ENCODE measurements at regions not wholly inside any gene's neighbourhood (a gene's known extent, or its start where the extent isn't known, plus 50 kb on each side); places are given as distances from the start of the nearest gene placed in this dataset.

- H3K79me2 ChIP-seq (replicated peaks; ENCODE audit: insufficient read depth) = no peaks in the 10 kb centered on the region
- Mint-ChIP-seq H3K4me1 (peaks cover 16% of the 10 kb centered on the region), H3K27ac (no peak overlapping the region), H3K27me3 (ENCODE audit: insufficient read depth, low read depth, poor library complexity) (no peaks in the 10 kb centered on the region), H3K4me3 (no peak overlapping the region), H3K9me3 (no peaks in the 10 kb centered on the region; the same call in 2 of the 3 replicates), H3K36me3 (ENCODE audit: low read depth) (peaks cover 3% of the 10 kb centered on the region; the same call in 1 of the 3 replicates)
- no peaks in the 10 kb centered on the region for H4K20me1 ChIP-seq (replicated peaks; ENCODE audit: insufficient read depth)
- no peak overlapping the region for H3K4me3 ChIP-seq
- no peak overlapping the region for H2AFZ ChIP-seq
- no peaks in the 10 kb centered on the region for H3K9me2 ChIP-seq (ENCODE audit: insufficient read depth)
- H3F3A ChIP-seq (replicated peaks; ENCODE audit: low read depth) = no peaks in the 10 kb centered on the region
- TF ChIP-seq ETS1 (IDR thresholded peaks at IDR 0.05) (no peak), POLR2AphosphoS5 (IDR thresholded peaks at IDR 0.05; ENCODE audit: low read depth) (no peak), ZNF462 (CRISPR knock-in tag; IDR thresholded peaks at IDR 0.05) (no peak), REST (IDR thresholded peaks at IDR 0.05; ENCODE audit: unreplicated experiment) (no peak), ZNF331 (CRISPR knock-in tag; IDR thresholded peaks at IDR 0.05; ENCODE audit: low read depth) (no peak), CREB1 (CRISPR knock-in tag; IDR thresholded peaks at IDR 0.05; ENCODE audit: low read depth) (no peak)
- no peaks in the 10 kb centered on the region for H3K36me3 ChIP-seq (ENCODE audit: insufficient read depth)
- ATAC-seq = no peak
- no peak overlapping the region for H3K27ac ChIP-seq (ENCODE audit: low read depth)
- H3K4me1 ChIP-seq (ENCODE audit: insufficient read depth) = peaks cover 12% of the 10 kb centered on the region
- H3K4me2 ChIP-seq = no peak overlapping the region
- no peaks in the 10 kb centered on the region for H3K27me3 ChIP-seq (ENCODE audit: insufficient read depth)
- no peak for DNase-seq (ENCODE audit: low spot score)
These were observed 1350.0 kb upstream of the CDH9 start for GRCh38 chr5:28388428-28388827.

All from GM23338 (cell line).